GM18511 (cell line): ENCODE measurements at regions not wholly inside any gene's neighbourhood (a gene's known extent, or its start where the extent isn't known, plus 50 kb on each side); places are given as distances from the start of the nearest gene placed in this dataset.
"Not testable (repeated sequence)": the region's sequence is repeated elsewhere in the genome, so short reads cannot be mapped to it uniquely, and the experiment has no call there.

Source experiments
- ATAC-seq: cut with Tn5 transposase; IDR thresholded peaks from one replicate; pipeline ENCODE4 v1.9.1; 2021; ENCODE audit warnings: mild to moderate bottlenecking, moderate library complexity; ENCODE audit not compliant: unreplicated experiment

GRCh38 chr9:105098370-105098769, 146.1 kb upstream of the SLC44A1 start:
- no peak for ATAC-seq

DNA sequence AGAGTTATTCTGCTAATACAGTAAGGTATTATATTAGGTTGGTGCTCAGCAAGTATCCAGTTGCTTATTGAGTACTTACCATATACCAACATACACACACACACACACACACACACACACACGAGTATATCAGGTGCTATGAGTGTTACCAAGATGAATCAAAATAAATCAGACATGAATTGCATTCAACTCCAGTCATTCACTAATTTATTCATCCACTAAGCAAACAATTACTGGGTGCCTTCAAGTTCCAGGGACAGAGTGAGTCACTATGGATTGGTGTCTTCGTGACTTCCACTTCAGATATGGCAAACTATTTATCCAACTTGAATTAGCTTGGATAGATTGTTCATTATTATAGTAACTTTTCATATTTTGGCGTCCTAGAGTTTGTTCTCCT, 140.7 kb upstream of the SLC44A1 start:
- no peak for ATAC-seq

DNA sequence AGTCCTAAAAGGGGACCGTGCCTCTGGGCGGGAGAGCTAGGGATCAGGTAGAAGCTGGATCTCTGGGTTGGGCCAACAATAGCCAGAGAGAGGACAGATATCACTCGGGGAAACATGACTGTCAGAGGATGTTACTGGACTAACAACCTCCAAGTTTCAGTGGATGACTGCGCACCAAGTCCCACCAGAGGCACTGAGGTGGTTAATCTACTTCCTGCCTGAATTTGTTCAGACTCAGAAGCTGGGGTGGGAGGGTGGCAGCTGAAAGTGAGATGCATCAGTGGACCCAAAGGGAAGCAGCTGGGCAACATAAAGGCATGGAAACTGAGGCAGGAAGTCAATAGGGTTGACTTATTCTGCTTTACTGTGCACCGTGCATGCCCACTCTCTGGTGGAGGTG, 130.1 kb upstream of the SLC44A1 start:
- peak; percentile 67 for ATAC-seq

GRCh38 chr9:105114964-105115728, 129.3 kb upstream of the SLC44A1 start:
- ATAC-seq = peak; percentile 87

- ATAC-seq = no peak
Measured at GRCh38 chr9:105116052-105116868, 128.2 kb upstream of the SLC44A1 start.

DNA sequence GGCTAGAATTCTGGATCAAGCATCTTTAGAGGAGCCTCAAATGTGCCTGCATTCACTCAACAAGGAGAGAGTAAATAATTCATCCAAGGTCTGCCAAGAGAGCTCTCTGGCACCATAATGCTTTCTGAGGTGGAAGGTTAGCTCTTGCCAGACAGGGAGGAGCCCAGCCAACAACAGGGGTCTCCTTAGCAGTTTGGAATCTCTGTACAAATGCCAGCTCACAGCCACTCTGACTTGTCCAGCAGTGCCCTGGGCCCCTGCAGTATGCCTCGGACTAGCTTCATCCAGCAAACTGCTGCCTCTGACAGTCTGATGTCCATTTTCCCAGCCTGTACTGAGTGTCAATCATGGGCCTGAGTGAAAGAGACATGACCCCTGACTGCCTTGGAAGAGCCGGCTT, 127.2 kb upstream of the SLC44A1 start:
- no peak for ATAC-seq

DNA sequence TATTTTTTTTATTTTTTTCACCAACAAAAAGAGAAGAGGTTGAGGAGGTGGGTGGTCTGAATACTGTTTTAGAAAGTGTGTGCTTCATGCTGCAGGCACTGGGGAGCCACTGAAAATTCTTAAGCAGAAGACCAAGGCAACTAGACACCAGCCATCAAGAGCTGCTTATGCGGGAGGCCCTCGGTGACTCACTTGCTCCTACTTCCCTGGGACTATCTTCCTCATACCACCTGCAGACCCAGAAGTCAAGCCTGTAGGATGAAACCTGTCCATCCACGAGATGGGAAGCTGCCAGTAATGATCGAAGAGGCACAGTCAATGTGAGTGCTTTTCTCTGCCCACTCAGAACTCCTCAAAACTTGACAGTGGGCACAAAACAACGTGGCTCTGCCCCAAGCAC, 125.8 kb upstream of the SLC44A1 start:
- ATAC-seq = no peak

DNA sequence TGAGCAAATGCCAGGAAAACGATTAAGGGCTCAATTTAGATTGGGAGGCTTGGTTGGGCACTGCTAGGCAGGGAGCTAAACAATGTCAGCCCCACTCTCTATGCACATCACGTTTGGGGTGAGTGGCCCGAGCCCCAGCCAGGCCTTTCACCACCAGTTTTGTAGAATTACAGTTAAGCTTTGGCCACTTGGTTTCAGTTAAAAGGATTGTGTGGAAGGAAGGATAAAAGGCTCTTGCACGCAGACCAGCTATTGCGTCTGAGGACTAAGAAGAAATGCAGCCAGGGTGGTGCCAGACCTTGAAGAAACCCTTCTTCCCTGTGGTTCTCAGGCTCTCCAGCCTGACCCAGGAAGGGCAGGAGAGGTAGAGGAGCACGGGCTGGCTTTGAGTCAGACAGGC, 125.3 kb upstream of the SLC44A1 start:
- no peak for ATAC-seq

GRCh38 chr9:105121861-105122430, 122.5 kb upstream of the SLC44A1 start:
- no peak for ATAC-seq

GRCh38 chr9:105124598-105124997, 119.9 kb upstream of the SLC44A1 start:
- ATAC-seq = not testable (repeated sequence)

GRCh38 chr9:105126226-105126625, 118.2 kb upstream of the SLC44A1 start:
- no peak for ATAC-seq

DNA sequence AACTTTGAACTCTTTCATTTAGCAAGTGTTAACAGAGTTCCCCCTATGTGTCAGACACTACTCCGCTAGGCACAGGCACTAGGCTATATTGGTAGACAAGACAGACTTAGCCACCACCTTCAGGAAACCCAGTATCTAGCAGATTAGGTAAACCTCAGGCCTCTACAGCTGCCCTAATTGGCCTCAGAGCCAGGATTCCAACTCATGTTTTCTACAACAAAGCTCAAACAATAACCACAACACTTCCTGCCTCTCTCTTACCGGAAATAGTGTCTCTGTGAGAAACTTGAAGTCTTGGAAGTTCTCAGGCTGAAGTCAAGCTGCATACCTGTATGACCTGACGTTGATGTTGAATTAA, 116.6 kb upstream of the SLC44A1 start:
- peak; percentile 100 for ATAC-seq

DNA sequence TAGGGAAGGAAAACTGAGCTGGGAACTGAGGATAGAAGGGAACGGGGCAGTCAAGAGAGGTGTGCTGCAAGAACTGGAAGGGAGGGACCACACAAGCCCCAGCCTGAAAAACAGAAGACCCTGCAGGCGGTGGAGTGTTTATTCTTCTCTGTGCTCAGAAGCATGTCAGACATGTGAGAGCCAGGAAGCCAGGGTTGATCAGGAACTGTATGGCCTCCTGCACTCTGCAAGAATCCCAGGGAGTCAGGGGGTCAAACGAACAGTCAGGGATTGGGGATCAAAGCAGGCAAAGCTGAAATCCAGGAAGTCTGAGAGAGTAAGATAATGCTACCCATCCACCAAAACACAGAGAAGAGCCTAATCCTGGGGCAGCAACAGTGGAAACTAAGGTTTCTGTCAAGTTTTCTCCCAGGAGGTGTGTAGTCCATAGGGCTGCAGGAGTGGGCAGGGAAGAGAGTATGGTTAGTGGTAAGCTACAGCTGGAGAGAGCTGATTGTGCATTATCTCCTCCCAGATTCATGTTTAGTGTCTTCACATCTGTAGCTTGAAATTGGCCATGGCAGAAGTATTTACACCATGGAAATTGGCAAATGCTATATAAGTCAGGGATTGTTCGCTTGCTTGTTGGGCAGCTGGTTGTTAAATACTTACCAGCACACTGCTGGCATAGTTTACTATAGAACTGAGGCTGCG, 115.4 kb upstream of the SLC44A1 start:
- ATAC-seq = no peak

GRCh38 chr9:105129731-105130130, 114.7 kb upstream of the SLC44A1 start:
- ATAC-seq = no peak

DNA sequence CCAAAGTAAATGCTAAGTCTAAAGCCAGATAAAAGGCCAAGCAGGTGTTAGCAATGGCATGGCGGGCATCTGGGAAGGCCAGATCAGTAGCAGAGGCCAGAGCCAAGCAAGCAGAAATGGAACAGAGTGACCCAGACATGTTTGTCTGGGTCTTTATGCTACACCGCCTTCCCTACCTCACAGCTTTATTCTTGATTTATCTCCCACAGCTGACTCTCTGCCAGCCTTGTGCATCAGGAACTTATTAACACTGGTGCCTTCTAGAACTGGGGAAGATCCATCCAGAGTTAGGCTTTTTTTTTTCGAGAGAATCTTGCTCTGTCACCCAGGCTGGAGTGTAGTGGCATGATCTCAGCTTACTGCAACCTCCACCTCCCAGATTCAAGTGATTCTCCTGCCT, 112.5 kb upstream of the SLC44A1 start:
- ATAC-seq = no peak

DNA sequence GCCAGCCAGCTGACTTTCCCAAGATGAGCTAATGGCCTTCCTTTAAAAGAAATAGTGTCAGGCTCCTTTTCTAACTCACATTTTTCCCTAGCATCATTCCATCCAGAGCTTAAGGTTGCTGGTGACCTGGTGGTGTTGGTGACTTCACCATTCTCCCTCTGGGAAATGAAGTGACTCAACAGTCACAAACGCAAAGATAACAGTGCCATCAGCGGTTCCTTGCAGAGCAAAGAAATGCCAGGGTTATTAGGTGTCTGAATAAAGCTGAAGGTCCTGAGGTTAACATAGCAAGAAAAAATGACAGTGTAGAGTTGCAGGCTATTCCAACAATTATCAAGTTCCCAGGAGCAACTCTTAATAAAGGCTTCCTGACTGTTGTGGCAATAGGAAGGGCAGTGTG, 111.8 kb upstream of the SLC44A1 start:
- no peak for ATAC-seq

DNA sequence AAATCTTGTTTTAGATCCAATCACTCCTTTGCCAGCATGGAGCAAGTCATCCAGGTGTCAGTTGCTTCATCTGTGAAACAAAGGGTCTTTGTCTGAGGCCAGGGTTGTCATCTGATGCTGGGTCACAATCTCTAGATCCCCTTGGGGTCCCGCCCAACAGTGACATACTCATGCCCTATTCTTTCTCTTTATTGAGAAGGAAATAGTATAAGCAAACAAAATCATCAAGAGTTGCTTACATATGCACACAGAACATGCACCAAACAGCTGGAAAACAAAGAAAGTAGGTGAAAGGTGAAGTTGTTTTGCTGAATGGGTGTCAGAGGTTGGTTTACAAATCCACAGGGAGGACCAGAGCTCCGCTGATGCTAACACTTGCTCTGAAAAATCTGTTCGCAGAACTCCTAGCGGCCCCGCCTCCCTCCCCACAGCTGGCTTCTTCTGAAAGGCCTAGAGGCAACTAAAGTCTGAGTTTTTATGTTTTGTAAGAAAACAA, 106.1 kb upstream of the SLC44A1 start:
- no peak for ATAC-seq

- ATAC-seq = peak; percentile 98
Measured at GRCh38 chr9:105141146-105141975, 103.1 kb upstream of the SLC44A1 start.

DNA sequence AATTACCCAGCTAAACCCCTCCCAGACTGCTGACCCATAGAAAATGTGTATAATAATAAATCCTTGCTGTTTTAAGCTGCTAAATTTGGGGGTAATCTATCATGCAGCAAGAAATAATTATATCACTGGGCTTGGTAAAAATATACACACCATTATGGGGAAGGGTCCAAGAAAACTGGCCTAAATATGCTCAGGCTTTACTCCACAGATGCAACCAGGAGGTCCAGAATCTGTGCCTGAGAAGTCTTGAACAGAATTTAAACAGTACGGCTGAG, 102.5 kb upstream of the SLC44A1 start:
- no peak for ATAC-seq

- no peak for ATAC-seq
Measured at GRCh38 chr9:105142406-105143135, 101.9 kb upstream of the SLC44A1 start.
